BLaER1 (cell line): ENCODE measurements at regions not wholly inside any gene's neighbourhood (a gene's known extent, or its start where the extent isn't known, plus 50 kb on each side); places are given as distances from the start of the nearest gene placed in this dataset.

Source experiments
- H3K27ac ChIP-seq: shearing (Covaris generic); formaldehyde crosslinking; 2 replicates; pipeline ENCODE4 v1.8.1; 2022
- H3K27me3 ChIP-seq: shearing (Covaris generic); formaldehyde crosslinking; 2 replicates; pipeline ENCODE4 v1.8.1; 2022
- H3K36me3 ChIP-seq: shearing (Covaris generic); formaldehyde crosslinking; 2 replicates; pipeline ENCODE4 v1.8.1; 2022
- H3K4me1 ChIP-seq: shearing (Covaris generic); formaldehyde crosslinking; 2 replicates; pipeline ENCODE4 v1.8.1; 2022
- H3K4me2 ChIP-seq: shearing (Covaris generic); formaldehyde crosslinking; 2 replicates; pipeline ENCODE4 v1.8.1; 2022
- H3K4me3 ChIP-seq: shearing (Covaris generic); formaldehyde crosslinking; 2 replicates; pipeline ENCODE4 v1.8.1; 2022
- H3K9ac ChIP-seq: shearing (Covaris generic); formaldehyde crosslinking; 2 replicates; pipeline ENCODE4 v1.8.1; 2022
- H3K9me3 ChIP-seq: shearing (Covaris generic); formaldehyde crosslinking; 2 replicates; pipeline ENCODE4 v1.8.1; 2022
- H4K20me1 ChIP-seq: shearing (Covaris generic); formaldehyde crosslinking; 2 replicates; pipeline ENCODE4 v1.8.1; 2022
- Cebpa-rat ChIP-seq: shearing (Covaris generic); IDR thresholded peaks from 2 replicates; pipeline ENCODE4 v1.8.1; 2022

- Histone ChIP-seq H3K9ac (no peak overlapping the region), H3K27me3 (no peaks in the 10 kb centered on the region), H3K27ac (no peak overlapping the region), H4K20me1 (no peaks in the 10 kb centered on the region), H3K4me2 (no peak overlapping the region), H3K9me3 (no peaks in the 10 kb centered on the region), H3K36me3 (no peaks in the 10 kb centered on the region), H3K4me3 (no peak overlapping the region), H3K4me1 (no peaks in the 10 kb centered on the region)
- no peak for TF ChIP-seq Cebpa-rat
Measured at GRCh38 chr4:20504146-20504545, 196.1 kb upstream of the PACRGL start.

GRCh38 chr4:20505927-20506326 is 194.3 kb upstream of the PACRGL start:
- H3K9me3 ChIP-seq: no peaks in the 10 kb centered on the region
- H3K27ac ChIP-seq: no peak overlapping the region
- H3K27me3 ChIP-seq: no peaks in the 10 kb centered on the region
- no peaks in the 10 kb centered on the region for H3K4me1 ChIP-seq
- no peaks in the 10 kb centered on the region for H4K20me1 ChIP-seq
- H3K4me2 ChIP-seq: no peak overlapping the region
- H3K4me3 ChIP-seq: no peak overlapping the region
- H3K9ac ChIP-seq: no peak overlapping the region
- TF ChIP-seq Cebpa-rat: no peak
- H3K36me3 ChIP-seq: no peaks in the 10 kb centered on the region

GRCh38 chr4:20506827-20507226 is 193.4 kb upstream of the PACRGL start:
- Histone ChIP-seq H3K27ac (no peak overlapping the region), H3K4me3 (no peak overlapping the region), H3K27me3 (no peaks in the 10 kb centered on the region), H3K4me2 (no peak overlapping the region), H3K9ac (no peak overlapping the region), H3K36me3 (no peaks in the 10 kb centered on the region), H3K9me3 (no peaks in the 10 kb centered on the region), H4K20me1 (no peaks in the 10 kb centered on the region), H3K4me1 (no peaks in the 10 kb centered on the region)
- no peak for TF ChIP-seq Cebpa-rat

GRCh38 chr4:20509315-20509714 is 190.9 kb upstream of the PACRGL start:
- Histone ChIP-seq H3K9ac (no peak overlapping the region), H3K9me3 (no peaks in the 10 kb centered on the region), H3K4me3 (no peak overlapping the region), H3K27ac (no peak overlapping the region), H3K36me3 (no peaks in the 10 kb centered on the region), H3K27me3 (no peaks in the 10 kb centered on the region), H3K4me2 (no peak overlapping the region), H4K20me1 (no peaks in the 10 kb centered on the region), H3K4me1 (no peaks in the 10 kb centered on the region)
- no peak for TF ChIP-seq Cebpa-rat

- H4K20me1 ChIP-seq: no peaks in the 10 kb centered on the region
- H3K4me1 ChIP-seq: no peaks in the 10 kb centered on the region
- H3K9ac ChIP-seq: no peak overlapping the region
- H3K4me3 ChIP-seq: no peak overlapping the region
- H3K9me3 ChIP-seq: no peaks in the 10 kb centered on the region
- H3K36me3 ChIP-seq: no peaks in the 10 kb centered on the region
- H3K27ac ChIP-seq: no peak overlapping the region
- no peak for TF ChIP-seq Cebpa-rat
- no peak overlapping the region for H3K4me2 ChIP-seq
- H3K27me3 ChIP-seq: no peaks in the 10 kb centered on the region
Measured at GRCh38 chr4:20512033-20512792, 188.0 kb upstream of the PACRGL start.

- Histone ChIP-seq H3K4me3 (no peak overlapping the region), H3K4me2 (no peak overlapping the region), H3K27ac (no peak overlapping the region), H3K27me3 (no peaks in the 10 kb centered on the region), H4K20me1 (no peaks in the 10 kb centered on the region), H3K4me1 (no peaks in the 10 kb centered on the region), H3K9ac (no peak overlapping the region), H3K36me3 (no peaks in the 10 kb centered on the region), H3K9me3 (no peaks in the 10 kb centered on the region)
- TF ChIP-seq Cebpa-rat: no peak
Measured at GRCh38 chr4:20512985-20513384, 187.3 kb upstream of the PACRGL start.

- Histone ChIP-seq H3K9me3 (no peaks in the 10 kb centered on the region), H3K4me2 (no peak overlapping the region), H4K20me1 (no peaks in the 10 kb centered on the region), H3K9ac (no peak overlapping the region), H3K4me3 (no peak overlapping the region), H3K27ac (no peak overlapping the region), H3K27me3 (no peaks in the 10 kb centered on the region), H3K36me3 (no peaks in the 10 kb centered on the region), H3K4me1 (no peaks in the 10 kb centered on the region)
- no peak for TF ChIP-seq Cebpa-rat
Measured at GRCh38 chr4:20520901-20521300, 179.4 kb upstream of the PACRGL start.

GRCh38 chr4:20528508-20528907 is 171.8 kb upstream of the PACRGL start:
- Histone ChIP-seq H3K4me3 (no peak overlapping the region), H3K27me3 (no peaks in the 10 kb centered on the region), H3K9ac (no peak overlapping the region), H3K4me2 (no peak overlapping the region), H3K9me3 (no peaks in the 10 kb centered on the region), H4K20me1 (no peaks in the 10 kb centered on the region), H3K27ac (no peak overlapping the region), H3K36me3 (no peaks in the 10 kb centered on the region), H3K4me1 (no peaks in the 10 kb centered on the region)
- TF ChIP-seq Cebpa-rat: no peak

- Histone ChIP-seq H3K27ac (no peak overlapping the region), H3K9ac (no peak overlapping the region), H3K4me2 (no peak overlapping the region), H3K36me3 (no peaks in the 10 kb centered on the region), H3K9me3 (no peaks in the 10 kb centered on the region), H4K20me1 (no peaks in the 10 kb centered on the region), H3K27me3 (no peaks in the 10 kb centered on the region), H3K4me3 (no peak overlapping the region), H3K4me1 (no peaks in the 10 kb centered on the region)
- no peak for TF ChIP-seq Cebpa-rat
Measured at GRCh38 chr4:20529691-20530090, 170.6 kb upstream of the PACRGL start.

GRCh38 chr4:20532116-20532790 is 168.0 kb upstream of the PACRGL start:
- H3K4me3 ChIP-seq: no peak overlapping the region
- no peak overlapping the region for H3K27ac ChIP-seq
- no peak overlapping the region for H3K9ac ChIP-seq
- H3K36me3 ChIP-seq: no peaks in the 10 kb centered on the region
- no peak for TF ChIP-seq Cebpa-rat
- no peaks in the 10 kb centered on the region for H3K9me3 ChIP-seq
- no peak overlapping the region for H3K4me2 ChIP-seq
- H4K20me1 ChIP-seq: no peaks in the 10 kb centered on the region
- no peaks in the 10 kb centered on the region for H3K27me3 ChIP-seq
- H3K4me1 ChIP-seq: no peaks in the 10 kb centered on the region
